ENCODE measurements at regions not wholly inside any gene's neighbourhood (a gene's known extent, or its start where the extent isn't known, plus 50 kb on each side); places are given as distances from the start of the nearest gene placed in this dataset.

GRCh38 chr16:85395207-85395912 is 217.8 kb upstream of the GSE1 start:
- BruUV-seq (replicated peaks) = no TSS peak
- Histone ChIP-seq H3K9me3 (ENCODE audit: control insufficient read depth, insufficient read depth, low read depth, low read length) (no peaks in the 10 kb centered on the region), H3K4me1 (ENCODE audit: control insufficient read depth, insufficient read depth, low read length) (peaks cover 34% of the 10 kb centered on the region), H3K36me3 (ENCODE audit: control insufficient read depth, insufficient read depth, low read length) (no peaks in the 10 kb centered on the region), H3K4me3 (ENCODE audit: low read depth in 2 of 2, low read length in 2 of 2) (no peak overlapping the region), H3K27ac (ENCODE audit: low read length) (peak overlapping the region; percentile 70), H3K27me3 (ENCODE audit: control insufficient read depth, insufficient read depth, low read length) (no peaks in the 10 kb centered on the region)
- intact Hi-C loops (cut with micrococcal nuclease; ENCODE audit: unreplicated experiment) = no loop called here
- DNase-seq (ENCODE audit: low read depth, low spot score) (no peak), ATAC-seq (peak; percentile 90)
- TF ChIP-seq TCF7L2 (IDR thresholded peaks at IDR 0.05; ENCODE audit: low read depth, low read length) (no peak), REST (IDR thresholded peaks at IDR 0.05; ENCODE audit: insufficient read depth in 1 of 2, low read depth in 2 of 2, low read length in 1 of 2) (no peak), CTCF (IDR thresholded peaks at IDR 0.05) (no peak), SIN3A (IDR thresholded peaks at IDR 0.05; ENCODE audit: borderline replicate concordance, insufficient read depth, low read depth, low read length) (no peak), POLR2AphosphoS5 (IDR thresholded peaks at IDR 0.05; ENCODE audit: low read depth, low read length) (no peak)
- ChIA-PET CTCF (interaction anchor here (0.8 kb wide), 1 partner anchor 48 kb away, joined by 3 read pairs; no protein-coding TSS in a partner anchor), POLR2A (no interaction called here)
- in situ Hi-C loops (cut with HindIII; ENCODE audit: low pct_unique_long_range_greater_than_20kb, low sequenced_read_pairs) = no loop called here

- POLR2A ChIA-PET = no interaction called here
- no peak for ATAC-seq
- Histone ChIP-seq H3K36me3 (ENCODE audit: control insufficient read depth, insufficient read depth, low read length) (no peaks in the 10 kb centered on the region), H3K27me3 (ENCODE audit: control insufficient read depth, insufficient read depth, low read length) (no peaks in the 10 kb centered on the region), H3K4me3 (ENCODE audit: low read depth in 2 of 2, low read length in 2 of 2) (no peak overlapping the region), H3K4me1 (ENCODE audit: control insufficient read depth, insufficient read depth, low read length) (peaks cover 34% of the 10 kb centered on the region), H3K27ac (ENCODE audit: low read length) (peak overlapping the region; percentile 70), H3K9me3 (ENCODE audit: control insufficient read depth, insufficient read depth, low read depth, low read length) (no peaks in the 10 kb centered on the region)
- no TSS peak for BruUV-seq (replicated peaks)
- CTCF ChIA-PET = interaction anchor here (0.6 kb wide), 1 partner anchor 82 kb away, joined by 3 read pairs; no protein-coding TSS in a partner anchor
- in situ Hi-C loops (cut with HindIII; ENCODE audit: low pct_unique_long_range_greater_than_20kb, low sequenced_read_pairs) = no loop called here
- intact Hi-C loops (cut with micrococcal nuclease; ENCODE audit: unreplicated experiment) = no loop called here
- no peak for TF ChIP-seq CTCF (IDR thresholded peaks at IDR 0.05)
- TF ChIP-seq TCF7L2 (IDR thresholded peaks at IDR 0.05; ENCODE audit: low read depth, low read length) = no peak
- TF ChIP-seq REST (IDR thresholded peaks at IDR 0.05; ENCODE audit: insufficient read depth in 1 of 2, low read depth in 2 of 2, low read length in 1 of 2) = no peak
- TF ChIP-seq POLR2AphosphoS5 (IDR thresholded peaks at IDR 0.05; ENCODE audit: low read depth, low read length) = no peak
- no peak for TF ChIP-seq SIN3A (IDR thresholded peaks at IDR 0.05; ENCODE audit: borderline replicate concordance, insufficient read depth, low read depth, low read length)
- DNase-seq (ENCODE audit: low read depth, low spot score) = no peak
Observed at GRCh38 chr16:85395913-85396878, 216.9 kb upstream of the GSE1 start.
